ENCODE measurements at regions not wholly inside any gene's neighbourhood (a gene's known extent, or its start where the extent isn't known, plus 50 kb on each side); places are given as distances from the start of the nearest gene placed in this dataset.
"Not testable (repeated sequence)": the region's sequence is repeated elsewhere in the genome, so short reads cannot be mapped to it uniquely, and the experiment has no call there.

- Histone ChIP-seq H3K27me3 (ENCODE audit: insufficient read depth, low read length) (no peaks in the 10 kb centered on the region), H3K9me3 (ENCODE audit: insufficient read depth, low read depth, low read length) (no peaks in the 10 kb centered on the region), H3K27ac (ENCODE audit: low read depth, low read length) (no peak overlapping the region), H3K9ac (ENCODE audit: low read depth, low read length) (no peak overlapping the region), H3K4me1 (ENCODE audit: insufficient read depth, low read length) (no peaks in the 10 kb centered on the region), H3K36me3 (ENCODE audit: insufficient read depth, low read length) (no peaks in the 10 kb centered on the region), H3K4me3 (ENCODE audit: low read length) (no peak overlapping the region)
- WGBS: 97% methylated on average over 3 of the region's 4 CpGs
These were observed 237.2 kb upstream of the PUDP start for GRCh38 chrX:7385131-7385530.

GRCh38 chrX:7378406-7378805, 230.5 kb upstream of the PUDP start:
- Histone ChIP-seq H3K9me3 (ENCODE audit: insufficient read depth, low read depth, low read length) (peaks cover 7% of the 10 kb centered on the region; the same call in 1 of the 2 replicates), H3K27me3 (ENCODE audit: insufficient read depth, low read length) (no peaks in the 10 kb centered on the region), H3K4me1 (ENCODE audit: insufficient read depth, low read length) (no peaks in the 10 kb centered on the region), H3K27ac (ENCODE audit: low read depth, low read length) (no peak overlapping the region), H3K4me3 (ENCODE audit: low read length) (no peak overlapping the region), H3K9ac (ENCODE audit: low read depth, low read length) (no peak overlapping the region), H3K36me3 (ENCODE audit: insufficient read depth, low read length) (no peaks in the 10 kb centered on the region)
- WGBS: 93% methylated on average over 3 of the region's 3 CpGs

GRCh38 chrX:7372825-7373525, 225.0 kb upstream of the PUDP start:
- H3K27ac ChIP-seq (ENCODE audit: low read depth, low read length): no peak overlapping the region
- no peak overlapping the region for H3K4me3 ChIP-seq (ENCODE audit: low read length)
- no peaks in the 10 kb centered on the region for H3K36me3 ChIP-seq (ENCODE audit: insufficient read depth, low read length)
- H3K9me3 ChIP-seq (ENCODE audit: insufficient read depth, low read depth, low read length): peaks cover 7% of the 10 kb centered on the region; the same call in 1 of the 2 replicates
- 90% methylated on average over 6 of the region's 7 CpGs for WGBS
- no peaks in the 10 kb centered on the region for H3K27me3 ChIP-seq (ENCODE audit: insufficient read depth, low read length)
- H3K9ac ChIP-seq (ENCODE audit: low read depth, low read length): no peak overlapping the region
- H3K4me1 ChIP-seq (ENCODE audit: insufficient read depth, low read length): no peaks in the 10 kb centered on the region

GRCh38 chrX:7362111-7362510, 214.2 kb upstream of the PUDP start:
- no peaks in the 10 kb centered on the region for H3K9me3 ChIP-seq (ENCODE audit: insufficient read depth, low read depth, low read length)
- no peaks in the 10 kb centered on the region; the same call in 1 of the 2 replicates for H3K4me1 ChIP-seq (ENCODE audit: insufficient read depth, low read length)
- no peaks in the 10 kb centered on the region for H3K36me3 ChIP-seq (ENCODE audit: insufficient read depth, low read length)
- H3K27ac ChIP-seq (ENCODE audit: low read depth, low read length): no peak overlapping the region
- 96% methylated on average over 2 of the region's 2 CpGs for WGBS
- H3K4me3 ChIP-seq (ENCODE audit: low read length): no peak overlapping the region
- H3K9ac ChIP-seq (ENCODE audit: low read depth, low read length): no peak overlapping the region
- no peaks in the 10 kb centered on the region for H3K27me3 ChIP-seq (ENCODE audit: insufficient read depth, low read length)

- H3K4me1 ChIP-seq (ENCODE audit: insufficient read depth, low read length): peaks cover 16% of the 10 kb centered on the region
- WGBS: 100% methylated on average over 1 of the region's 1 CpG
These were observed 204.0 kb upstream of the PUDP start for GRCh38 chrX:7351926-7352325.

GRCh38 chrX:7347465-7347864, 199.5 kb upstream of the PUDP start:
- WGBS: 84% methylated on average over 5 of the region's 5 CpGs

More at GRCh38 chrX:7351926-7352325, 204.0 kb upstream of the PUDP start:
- Histone ChIP-seq H3K9ac (ENCODE audit: low read depth, low read length) (no peak overlapping the region), H3K9me3 (ENCODE audit: insufficient read depth, low read depth, low read length) (no peaks in the 10 kb centered on the region), H3K27ac (ENCODE audit: low read depth, low read length) (no peak overlapping the region; the same call in 1 of the 2 replicates), H3K36me3 (ENCODE audit: insufficient read depth, low read length) (no peaks in the 10 kb centered on the region), H3K27me3 (ENCODE audit: insufficient read depth, low read length) (no peaks in the 10 kb centered on the region), H3K4me3 (ENCODE audit: low read length) (no peak overlapping the region)

GRCh38 chrX:7346021-7346420, 198.1 kb upstream of the PUDP start:
- H3K27me3 ChIP-seq (ENCODE audit: insufficient read depth, low read length): no peaks in the 10 kb centered on the region
- no peak overlapping the region for H3K4me3 ChIP-seq (ENCODE audit: low read length)
- H3K27ac ChIP-seq (ENCODE audit: low read depth, low read length): no peak overlapping the region
- no CpG with 5 or more reads among the region's 1 CpG for WGBS
- no peaks in the 10 kb centered on the region for H3K4me1 ChIP-seq (ENCODE audit: insufficient read depth, low read length)
- H3K9me3 ChIP-seq (ENCODE audit: insufficient read depth, low read depth, low read length): no peaks in the 10 kb centered on the region
- H3K9ac ChIP-seq (ENCODE audit: low read depth, low read length): no peak overlapping the region
- no peaks in the 10 kb centered on the region for H3K36me3 ChIP-seq (ENCODE audit: insufficient read depth, low read length)

More at GRCh38 chrX:7347465-7347864, 199.5 kb upstream of the PUDP start:
- Histone ChIP-seq H3K4me3 (ENCODE audit: low read length) (no peak overlapping the region), H3K9me3 (ENCODE audit: insufficient read depth, low read depth, low read length) (no peaks in the 10 kb centered on the region), H3K36me3 (ENCODE audit: insufficient read depth, low read length) (no peaks in the 10 kb centered on the region), H3K27ac (ENCODE audit: low read depth, low read length) (no peak overlapping the region), H3K9ac (ENCODE audit: low read depth, low read length) (no peak overlapping the region), H3K27me3 (ENCODE audit: insufficient read depth, low read length) (no peaks in the 10 kb centered on the region), H3K4me1 (ENCODE audit: insufficient read depth, low read length) (peaks cover 12% of the 10 kb centered on the region)

GRCh38 chrX:7343181-7343580, 195.2 kb upstream of the PUDP start:
- Histone ChIP-seq H3K4me3 (ENCODE audit: low read length) (no peak overlapping the region), H3K9me3 (ENCODE audit: insufficient read depth, low read depth, low read length) (no peaks in the 10 kb centered on the region), H3K27me3 (ENCODE audit: insufficient read depth, low read length) (no peaks in the 10 kb centered on the region), H3K9ac (ENCODE audit: low read depth, low read length) (no peak overlapping the region), H3K4me1 (ENCODE audit: insufficient read depth, low read length) (no peaks in the 10 kb centered on the region), H3K36me3 (ENCODE audit: insufficient read depth, low read length) (no peaks in the 10 kb centered on the region), H3K27ac (ENCODE audit: low read depth, low read length) (no peak overlapping the region)
- 85% methylated on average over 2 of the region's 3 CpGs for WGBS

GRCh38 chrX:7335816-7336362, 187.9 kb upstream of the PUDP start:
- H3K36me3 ChIP-seq (ENCODE audit: insufficient read depth, low read length); H3K4me3 ChIP-seq (ENCODE audit: low read length); H3K27ac ChIP-seq (ENCODE audit: low read depth, low read length); H3K9ac ChIP-seq (ENCODE audit: low read depth, low read length); H3K27me3 ChIP-seq (ENCODE audit: insufficient read depth, low read length); H3K9me3 ChIP-seq (ENCODE audit: insufficient read depth, low read depth, low read length); H3K4me1 ChIP-seq (ENCODE audit: insufficient read depth, low read length): not testable (repeated sequence)
- WGBS: no CpG with 5 or more reads among the region's 2 CpGs

- no peaks in the 10 kb centered on the region for H3K4me1 ChIP-seq (ENCODE audit: insufficient read depth, low read length)
- H3K9ac ChIP-seq (ENCODE audit: low read depth, low read length): no peak overlapping the region
- no peak overlapping the region for H3K27ac ChIP-seq (ENCODE audit: low read depth, low read length)
- no peaks in the 10 kb centered on the region for H3K27me3 ChIP-seq (ENCODE audit: insufficient read depth, low read length)
- 90% methylated on average over 3 of the region's 5 CpGs for WGBS
- no peaks in the 10 kb centered on the region for H3K36me3 ChIP-seq (ENCODE audit: insufficient read depth, low read length)
- no peak overlapping the region for H3K4me3 ChIP-seq (ENCODE audit: low read length)
- no peaks in the 10 kb centered on the region for H3K9me3 ChIP-seq (ENCODE audit: insufficient read depth, low read depth, low read length)
These were observed 186.4 kb upstream of the PUDP start for GRCh38 chrX:7334253-7334935.

- Histone ChIP-seq H3K27me3 (ENCODE audit: insufficient read depth, low read length) (no peaks in the 10 kb centered on the region), H3K36me3 (ENCODE audit: insufficient read depth, low read length) (no peaks in the 10 kb centered on the region), H3K9me3 (ENCODE audit: insufficient read depth, low read depth, low read length) (no peaks in the 10 kb centered on the region), H3K4me3 (ENCODE audit: low read length) (no peak overlapping the region), H3K9ac (ENCODE audit: low read depth, low read length) (no peak overlapping the region), H3K27ac (ENCODE audit: low read depth, low read length) (no peak overlapping the region), H3K4me1 (ENCODE audit: insufficient read depth, low read length) (no peaks in the 10 kb centered on the region)
- WGBS: 93% methylated on average over 11 of the region's 11 CpGs
These were observed 183.2 kb upstream of the PUDP start for GRCh38 chrX:7330971-7331746.

Measured in HUES64 (cell line).